ENCODE measurements at regions not wholly inside any gene's neighbourhood (a gene's known extent, or its start where the extent isn't known, plus 50 kb on each side); places are given as distances from the start of the nearest gene placed in this dataset.

DNA sequence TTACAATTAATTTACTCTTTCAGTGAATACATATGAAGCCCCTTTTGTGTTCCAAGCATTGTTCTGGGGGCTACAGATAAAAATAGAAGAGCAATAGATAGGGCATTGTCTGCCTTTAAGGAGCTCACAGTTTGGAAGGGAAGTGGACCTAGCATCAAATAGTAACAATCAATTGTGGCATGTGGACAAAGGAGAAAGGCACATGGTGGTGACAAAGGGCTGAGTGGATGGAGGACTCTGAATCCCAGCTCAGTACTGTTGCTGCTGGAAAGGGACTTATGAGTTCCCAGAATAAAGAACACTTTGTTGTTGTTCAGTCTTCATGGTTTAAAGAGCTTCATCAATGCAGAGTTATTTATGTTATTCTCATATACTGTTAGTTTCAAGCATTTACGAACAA, 217.7 kb downstream of the HRH4 start:
- H3K9me3 ChIP-seq = no peaks in the 10 kb centered on the region
- no peak overlapping the region for H3K27ac ChIP-seq
- H3K27me3 ChIP-seq = no peaks in the 10 kb centered on the region
- H3K4me3 ChIP-seq (ENCODE audit: low read depth in 1 of 2, low read length in 1 of 2) = no peak overlapping the region
- H3K36me3 ChIP-seq = no peaks in the 10 kb centered on the region
- TF ChIP-seq, protein P1, sequence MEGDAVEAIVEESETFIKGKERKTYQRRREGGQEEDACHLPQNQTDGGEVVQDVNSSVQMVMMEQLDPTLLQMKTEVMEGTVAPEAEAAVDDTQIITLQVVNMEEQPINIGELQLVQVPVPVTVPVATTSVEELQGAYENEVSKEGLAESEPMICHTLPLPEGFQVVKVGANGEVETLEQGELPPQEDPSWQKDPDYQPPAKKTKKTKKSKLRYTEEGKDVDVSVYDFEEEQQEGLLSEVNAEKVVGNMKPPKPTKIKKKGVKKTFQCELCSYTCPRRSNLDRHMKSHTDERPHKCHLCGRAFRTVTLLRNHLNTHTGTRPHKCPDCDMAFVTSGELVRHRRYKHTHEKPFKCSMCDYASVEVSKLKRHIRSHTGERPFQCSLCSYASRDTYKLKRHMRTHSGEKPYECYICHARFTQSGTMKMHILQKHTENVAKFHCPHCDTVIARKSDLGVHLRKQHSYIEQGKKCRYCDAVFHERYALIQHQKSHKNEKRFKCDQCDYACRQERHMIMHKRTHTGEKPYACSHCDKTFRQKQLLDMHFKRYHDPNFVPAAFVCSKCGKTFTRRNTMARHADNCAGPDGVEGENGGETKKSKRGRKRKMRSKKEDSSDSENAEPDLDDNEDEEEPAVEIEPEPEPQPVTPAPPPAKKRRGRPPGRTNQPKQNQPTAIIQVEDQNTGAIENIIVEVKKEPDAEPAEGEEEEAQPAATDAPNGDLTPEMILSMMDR (IDR thresholded peaks at IDR 0.05) = no peak
- no peaks in the 10 kb centered on the region for H3K4me1 ChIP-seq (ENCODE audit: control insufficient read depth in 1 of 2, insufficient read depth in 1 of 2, low read depth in 1 of 2, low read length in 1 of 2)

DNA sequence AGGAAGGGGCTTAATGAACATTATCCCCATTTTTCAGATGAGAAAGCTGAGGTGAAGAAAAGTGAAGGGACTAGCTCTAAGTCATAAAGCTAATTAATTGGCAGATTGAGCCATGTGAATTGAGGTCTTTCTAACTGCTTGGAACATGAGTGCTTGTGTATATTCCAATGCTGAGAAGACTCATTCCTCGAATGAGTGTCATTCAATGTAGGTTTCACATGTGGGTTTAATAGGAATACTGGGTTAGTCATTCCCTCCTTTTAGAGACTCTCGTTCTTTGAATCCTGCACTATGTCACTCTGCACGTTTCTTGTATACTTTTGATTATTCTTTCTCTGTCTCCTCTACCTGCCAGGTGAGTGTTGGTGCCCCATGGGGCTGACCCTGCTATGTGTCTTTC, 218.2 kb downstream of the HRH4 start:
- Histone ChIP-seq H3K27me3 (no peaks in the 10 kb centered on the region), H3K4me1 (ENCODE audit: control insufficient read depth in 1 of 2, insufficient read depth in 1 of 2, low read depth in 1 of 2, low read length in 1 of 2) (no peaks in the 10 kb centered on the region), H3K4me3 (ENCODE audit: low read depth in 1 of 2, low read length in 1 of 2) (no peak overlapping the region), H3K9me3 (no peaks in the 10 kb centered on the region), H3K36me3 (no peaks in the 10 kb centered on the region), H3K27ac (no peak overlapping the region)
- TF ChIP-seq, protein P1 (IDR thresholded peaks at IDR 0.05) = no peak

DNA sequence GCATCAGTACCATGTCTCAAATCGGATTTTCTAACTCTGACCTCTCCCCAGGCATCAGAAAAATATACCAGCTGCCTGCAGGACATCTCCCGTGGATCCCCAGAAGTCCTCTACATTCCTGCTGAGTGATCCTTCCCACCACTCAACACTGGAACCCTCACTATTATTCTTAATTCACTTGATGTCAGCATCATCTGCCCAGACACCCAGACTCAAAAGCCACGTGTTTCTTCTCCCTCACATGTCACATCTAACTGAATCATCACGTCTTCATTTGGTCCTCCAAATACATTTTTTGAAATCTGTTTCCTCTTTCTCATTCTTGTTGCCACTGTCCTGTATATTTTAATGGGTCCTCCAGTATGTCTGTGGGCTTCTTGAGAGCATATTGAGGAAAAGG, 218.6 kb downstream of the HRH4 start:
- H3K9me3 ChIP-seq = no peaks in the 10 kb centered on the region
- H3K27ac ChIP-seq = no peak overlapping the region
- H3K4me1 ChIP-seq (ENCODE audit: control insufficient read depth in 1 of 2, insufficient read depth in 1 of 2, low read depth in 1 of 2, low read length in 1 of 2) = no peaks in the 10 kb centered on the region
- H3K4me3 ChIP-seq (ENCODE audit: low read depth in 1 of 2, low read length in 1 of 2) = no peak overlapping the region
- H3K36me3 ChIP-seq = no peaks in the 10 kb centered on the region
- TF ChIP-seq, protein P1 (IDR thresholded peaks at IDR 0.05) = no peak
- H3K27me3 ChIP-seq = no peaks in the 10 kb centered on the region

DNA sequence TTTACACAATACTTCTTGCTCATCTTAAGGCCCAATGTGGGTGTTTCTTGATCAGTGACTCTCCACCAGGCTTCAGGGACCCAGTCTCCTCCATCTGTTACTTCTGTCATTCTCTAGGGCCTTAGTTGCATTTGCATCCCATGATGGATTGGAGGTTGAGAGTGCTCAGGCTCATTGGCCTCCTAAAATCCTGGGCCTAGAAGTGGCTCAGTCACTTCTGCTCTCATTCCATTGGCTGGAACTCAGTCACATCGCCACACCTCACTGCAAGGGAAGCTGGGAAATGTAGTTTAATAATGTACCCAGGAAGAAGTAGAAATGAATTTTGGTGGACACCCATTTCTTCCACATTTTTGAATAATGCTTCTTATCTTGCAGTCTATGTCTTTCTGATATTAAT, 223.5 kb downstream of the HRH4 start:
- H3K36me3 ChIP-seq = no peaks in the 10 kb centered on the region
- no peak overlapping the region for H3K27ac ChIP-seq
- H3K9me3 ChIP-seq = no peaks in the 10 kb centered on the region
- no peaks in the 10 kb centered on the region for H3K4me1 ChIP-seq (ENCODE audit: control insufficient read depth in 1 of 2, insufficient read depth in 1 of 2, low read depth in 1 of 2, low read length in 1 of 2)
- H3K27me3 ChIP-seq = no peaks in the 10 kb centered on the region
- no peak overlapping the region for H3K4me3 ChIP-seq (ENCODE audit: low read depth in 1 of 2, low read length in 1 of 2)
- TF ChIP-seq, protein P1 (IDR thresholded peaks at IDR 0.05) = no peak

DNA sequence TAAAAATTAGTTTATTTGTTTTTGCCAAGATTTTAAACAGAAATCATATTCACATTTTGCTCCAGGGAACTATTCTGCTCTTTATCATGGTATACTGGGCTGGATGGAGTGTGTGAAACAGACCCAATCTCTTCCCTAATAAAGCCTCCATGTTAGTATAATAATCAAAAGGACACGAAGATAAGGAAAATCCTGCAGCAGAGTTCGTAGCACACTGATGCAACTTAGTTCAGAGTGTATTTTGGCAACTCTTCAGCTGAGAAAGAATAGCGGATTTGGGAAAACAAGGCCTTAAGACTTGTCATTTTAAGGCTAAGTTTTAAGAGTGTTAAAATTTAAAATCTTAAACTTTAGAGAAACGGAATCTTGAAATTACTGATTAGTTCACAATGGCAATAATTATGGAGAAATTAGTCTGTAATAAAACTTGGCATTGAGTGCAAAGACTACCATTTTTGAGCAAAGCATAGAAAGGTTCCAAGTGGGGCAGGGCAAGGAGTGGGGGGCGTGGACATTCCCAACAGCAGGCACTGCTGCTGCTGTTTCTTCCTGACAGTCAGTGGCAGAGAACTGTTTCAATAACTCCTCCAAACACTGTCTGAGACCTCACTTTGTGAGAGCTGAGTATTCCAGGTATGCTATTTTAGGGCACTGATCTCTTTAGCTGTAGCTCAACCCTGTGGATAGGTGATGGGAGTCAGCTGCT, 225.0 kb downstream of the HRH4 start:
- TF ChIP-seq, protein P1 (IDR thresholded peaks at IDR 0.05) = no peak
- H3K4me1 ChIP-seq (ENCODE audit: control insufficient read depth in 1 of 2, insufficient read depth in 1 of 2, low read depth in 1 of 2, low read length in 1 of 2) = no peaks in the 10 kb centered on the region
- no peaks in the 10 kb centered on the region for H3K27me3 ChIP-seq
- H3K36me3 ChIP-seq = no peaks in the 10 kb centered on the region
- H3K9me3 ChIP-seq = no peaks in the 10 kb centered on the region
- no peak overlapping the region for H3K27ac ChIP-seq
- no peak overlapping the region for H3K4me3 ChIP-seq (ENCODE audit: low read depth in 1 of 2, low read length in 1 of 2)

Data from neutrophil (primary cell).